GM21447 (cell line): ENCODE measurements at regions not wholly inside any gene's neighbourhood (a gene's known extent, or its start where the extent isn't known, plus 50 kb on each side); places are given as distances from the start of the nearest gene placed in this dataset.

Source experiments
- ATAC-seq: cut with Tn5 transposase; IDR thresholded peaks from one replicate; pipeline ENCODE4 v1.9.1; 2021; ENCODE audit not compliant: unreplicated experiment

DNA sequence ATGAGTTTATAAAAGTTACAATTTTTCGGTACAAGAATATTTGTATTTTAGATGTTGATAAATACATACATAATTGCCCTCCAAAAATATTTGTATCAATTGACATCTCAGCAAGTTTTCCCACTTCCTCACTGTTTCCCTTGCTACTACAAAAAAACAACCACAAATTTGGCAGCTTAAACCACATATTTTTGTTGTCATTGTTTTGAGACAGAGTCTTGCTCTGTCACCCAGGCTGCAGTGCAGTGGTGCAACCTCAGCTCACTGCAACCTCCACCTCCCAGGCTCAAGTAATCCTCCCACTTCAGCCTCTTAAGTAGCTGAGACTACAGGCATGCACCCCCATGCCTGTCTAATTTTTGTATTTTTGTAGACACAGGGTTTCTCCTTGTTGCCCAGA, 162.8 kb upstream of the RARB start:
- no peak for ATAC-seq

DNA sequence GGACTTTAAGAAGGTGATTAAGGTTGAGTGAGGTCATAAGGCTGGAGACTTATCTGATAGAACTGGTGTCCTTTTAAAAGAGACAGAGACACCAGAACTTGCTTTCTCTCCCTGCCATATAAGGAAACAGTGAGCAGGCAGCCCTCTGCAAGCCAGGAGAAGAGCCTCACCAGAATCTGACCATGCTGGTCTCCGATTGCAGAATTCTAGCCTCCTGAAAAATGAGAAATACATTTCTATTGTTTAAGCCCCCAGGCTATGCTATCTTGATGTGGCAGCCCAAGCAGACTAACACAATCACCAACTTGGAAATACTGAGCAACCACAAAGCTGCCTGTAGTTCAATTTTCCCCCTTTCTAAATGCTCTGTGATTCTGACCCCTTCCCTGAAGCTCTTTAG, 161.4 kb upstream of the RARB start:
- ATAC-seq, result no peak

DNA sequence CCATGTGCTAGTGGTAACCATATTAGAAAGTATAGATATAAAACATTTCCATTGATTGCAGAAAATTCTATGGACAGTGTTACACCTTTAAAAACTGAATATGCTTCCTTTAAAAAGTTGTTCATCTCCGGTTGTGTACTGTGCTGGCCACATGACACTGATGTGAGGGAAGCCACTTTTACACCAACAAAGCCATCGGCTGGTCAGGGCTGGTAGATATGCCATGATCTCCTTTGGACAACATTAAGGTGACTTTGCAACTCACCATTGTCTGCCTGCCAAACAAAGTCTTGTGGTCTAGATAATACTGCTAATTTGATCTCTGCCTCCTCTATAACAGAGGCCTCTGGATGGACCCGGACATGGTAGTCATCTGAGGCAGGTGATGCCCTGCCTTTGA, 156.0 kb upstream of the RARB start:
- no peak for ATAC-seq

DNA sequence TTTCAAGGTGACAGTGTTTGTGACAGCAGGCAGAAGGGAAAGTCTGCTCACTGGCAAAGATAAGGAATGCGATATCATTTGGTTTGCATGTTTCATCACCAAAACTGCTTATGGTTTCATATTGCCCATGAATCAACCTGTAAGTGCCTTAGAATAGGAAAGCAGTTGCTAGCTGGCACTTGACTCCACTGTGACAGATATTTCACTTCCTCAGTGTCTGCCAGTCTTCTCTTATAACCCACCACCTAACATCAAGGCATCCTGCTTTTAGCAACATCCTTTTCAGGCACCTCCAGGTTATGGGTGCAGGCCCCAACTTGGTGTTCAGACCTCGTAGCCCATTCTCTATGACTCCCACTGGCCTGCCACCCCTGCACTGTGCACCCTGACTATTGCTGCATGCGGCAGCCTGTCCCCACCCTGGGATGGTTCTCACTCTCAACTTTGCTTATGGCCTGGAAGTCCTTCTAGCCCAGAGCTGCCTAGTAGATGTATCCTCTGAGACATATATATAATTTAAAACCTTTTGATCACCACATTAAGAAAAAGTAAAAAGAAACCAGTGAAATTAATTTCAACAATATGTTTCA, 154.4 kb upstream of the RARB start:
- no peak for ATAC-seq

DNA sequence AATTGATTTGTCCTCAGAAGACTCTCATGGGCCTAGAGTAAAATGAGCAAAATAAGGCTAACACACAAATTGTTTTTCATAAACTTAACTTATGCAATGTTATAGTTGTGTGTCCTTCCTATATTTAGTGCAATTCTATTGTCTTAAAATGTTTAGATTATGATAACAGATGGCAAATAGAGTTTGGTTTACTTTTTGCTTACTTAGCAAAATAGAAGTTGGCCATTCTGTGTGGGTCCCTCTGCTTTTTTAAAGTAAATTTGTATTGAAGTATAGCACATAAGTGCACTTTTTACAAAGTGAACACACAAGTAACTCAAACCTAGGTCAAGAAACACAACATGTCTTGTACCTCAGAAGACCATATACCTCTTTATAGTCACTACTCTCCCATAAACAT, 150.6 kb upstream of the RARB start:
- no peak for ATAC-seq

DNA sequence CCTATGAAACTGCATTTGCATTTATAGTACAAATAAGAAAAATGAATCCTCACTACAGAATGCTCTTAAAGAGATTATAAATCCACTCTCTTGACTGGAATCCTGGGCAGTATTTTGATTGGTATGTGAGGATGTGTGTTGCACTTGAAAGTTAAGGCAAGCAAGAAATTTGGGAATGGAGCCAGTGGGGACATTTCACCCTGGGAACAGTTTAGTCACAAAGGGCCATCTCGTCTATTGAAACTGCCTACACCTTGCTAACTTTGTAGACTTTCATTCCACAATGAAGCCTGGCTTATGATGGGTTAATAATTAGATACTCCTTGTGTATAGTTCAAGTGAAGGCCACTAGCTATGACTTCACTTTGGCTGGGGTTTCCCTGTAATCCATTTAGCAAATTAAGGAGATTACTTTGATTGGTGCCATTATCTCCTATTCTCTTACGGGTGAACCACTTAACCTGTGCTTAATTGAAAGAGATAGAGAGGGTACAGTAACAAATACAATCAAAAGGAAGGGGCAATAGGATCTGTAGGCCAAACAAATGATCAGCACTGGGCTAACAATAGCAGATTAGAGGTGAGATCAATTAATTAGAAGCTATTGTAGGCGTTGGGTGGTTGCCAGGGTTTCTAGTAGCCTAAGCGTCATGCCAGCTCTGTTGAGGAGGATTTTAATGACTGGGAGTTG, 146.9 kb upstream of the RARB start:
- ATAC-seq, result no peak

DNA sequence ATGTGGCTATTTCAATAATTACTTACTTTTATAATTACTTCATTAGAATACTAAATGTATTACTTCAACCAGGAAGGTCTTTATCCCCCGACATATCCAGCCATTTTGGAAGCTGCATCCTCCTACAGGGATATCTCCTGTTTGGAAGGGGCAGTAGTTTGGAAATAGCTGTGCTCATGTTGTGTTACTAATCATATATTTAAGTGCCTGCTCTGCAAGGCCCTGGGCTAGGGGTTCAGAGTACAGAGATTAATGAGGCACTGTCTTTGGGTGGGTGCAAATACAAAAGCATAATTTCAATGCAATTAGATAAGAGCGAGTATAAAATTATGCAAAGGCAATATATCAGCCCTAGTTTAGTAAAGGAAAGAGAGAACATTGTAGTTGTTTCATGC, 146.3 kb upstream of the RARB start:
- ATAC-seq, result no peak

DNA sequence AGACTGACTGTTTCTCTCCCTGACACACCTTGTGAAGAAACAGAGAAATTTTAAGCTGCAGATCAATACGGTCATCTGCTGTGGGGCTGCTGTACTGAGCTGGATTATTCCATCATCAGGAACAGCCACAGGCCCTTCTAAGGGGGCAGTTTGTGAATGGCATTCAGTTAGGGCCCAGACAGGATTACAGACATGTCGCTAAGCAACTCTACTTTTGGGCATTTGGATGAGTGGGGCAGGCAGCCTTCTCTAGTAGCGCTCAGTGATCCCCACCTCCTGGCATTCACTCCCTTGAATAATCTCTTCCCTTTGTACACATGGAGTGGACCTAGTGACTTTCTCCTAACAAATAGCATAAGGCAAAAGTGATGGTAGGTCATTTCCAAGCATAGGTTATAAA, 144.4 kb upstream of the RARB start:
- no peak for ATAC-seq

DNA sequence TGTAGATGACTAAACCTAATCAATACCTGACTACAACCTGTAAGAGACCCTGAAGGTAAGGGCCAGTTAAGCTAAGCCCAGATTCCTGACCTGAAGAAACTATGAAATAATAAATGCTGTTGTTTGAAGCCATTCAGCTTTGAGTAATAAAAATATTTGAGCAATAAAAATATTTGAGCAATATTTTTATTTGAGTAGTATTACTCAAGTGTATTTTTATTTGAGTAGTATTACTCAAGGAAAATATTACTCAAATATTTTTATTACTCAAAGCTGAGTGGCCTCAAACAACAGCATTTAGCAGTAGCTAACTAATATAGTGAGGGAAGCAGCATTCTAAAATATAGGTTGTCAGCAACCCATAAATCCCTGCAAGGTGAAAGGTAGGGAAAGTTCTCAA, 143.8 kb upstream of the RARB start:
- ATAC-seq, result no peak

DNA sequence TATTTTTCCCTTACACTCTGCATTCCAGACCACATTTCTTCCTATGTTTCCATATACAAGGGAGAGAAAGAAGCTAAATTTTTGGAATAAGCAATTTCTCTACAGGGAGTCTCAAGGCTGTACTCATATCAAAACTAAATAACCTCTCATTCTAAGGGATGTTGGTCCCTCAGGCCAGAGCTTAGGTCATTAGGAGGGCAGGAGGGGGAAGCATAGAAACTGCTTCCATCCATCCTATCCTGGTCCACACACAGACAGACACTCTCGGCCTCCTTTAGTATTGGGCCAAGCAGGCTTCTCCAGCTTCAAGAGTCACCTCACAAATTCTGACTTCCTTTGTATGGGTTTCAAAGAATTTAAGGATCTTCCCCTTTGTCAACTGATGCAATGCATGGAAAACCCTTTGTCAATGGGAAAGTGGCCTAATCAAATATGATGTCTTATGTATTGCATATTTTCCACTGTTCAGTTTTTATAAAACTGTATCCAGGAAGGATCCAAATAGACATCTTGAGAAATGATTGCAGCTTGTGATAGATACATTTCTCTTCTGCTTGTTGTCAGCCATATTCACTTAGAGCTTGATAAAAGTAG, 140.7 kb upstream of the RARB start:
- ATAC-seq, result no peak

DNA sequence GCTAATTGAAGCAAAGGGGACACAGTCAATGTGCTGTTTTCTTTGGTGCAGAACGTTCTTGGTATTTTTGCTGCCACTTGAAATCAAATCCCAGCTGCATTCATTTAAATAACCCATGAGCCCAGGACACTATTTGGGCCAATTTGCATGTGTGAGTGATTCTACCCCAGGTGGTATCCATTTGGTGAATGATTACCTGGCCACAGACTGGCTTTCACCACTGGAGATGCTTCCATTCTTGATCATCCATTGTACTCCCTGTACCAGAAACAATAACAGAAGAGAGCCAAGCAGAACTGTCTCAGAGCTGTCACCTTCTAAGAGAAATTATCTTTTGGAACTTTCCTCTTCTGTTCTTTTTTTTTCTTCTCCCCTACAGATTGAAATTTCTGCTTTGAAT, 139.7 kb upstream of the RARB start:
- no peak for ATAC-seq

DNA sequence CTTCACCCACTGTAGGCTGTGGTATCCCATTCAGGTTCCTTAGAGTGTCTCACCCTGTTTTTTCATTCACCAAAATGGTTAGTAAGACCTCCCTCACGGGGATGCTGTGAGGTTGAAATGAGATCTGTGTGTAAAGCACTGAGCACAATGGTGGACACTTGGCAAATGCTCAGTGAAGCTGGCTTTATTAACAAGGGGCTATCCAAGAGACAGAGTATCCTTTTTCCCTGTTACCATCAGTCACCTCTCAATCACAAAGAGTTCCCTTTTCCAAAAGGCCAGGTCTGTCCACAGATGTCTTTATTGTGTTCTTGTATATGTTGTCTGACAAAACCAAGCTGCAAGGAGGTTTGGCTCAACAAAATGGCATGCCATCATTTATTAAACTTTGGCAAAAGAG, 138.9 kb upstream of the RARB start:
- no peak for ATAC-seq

DNA sequence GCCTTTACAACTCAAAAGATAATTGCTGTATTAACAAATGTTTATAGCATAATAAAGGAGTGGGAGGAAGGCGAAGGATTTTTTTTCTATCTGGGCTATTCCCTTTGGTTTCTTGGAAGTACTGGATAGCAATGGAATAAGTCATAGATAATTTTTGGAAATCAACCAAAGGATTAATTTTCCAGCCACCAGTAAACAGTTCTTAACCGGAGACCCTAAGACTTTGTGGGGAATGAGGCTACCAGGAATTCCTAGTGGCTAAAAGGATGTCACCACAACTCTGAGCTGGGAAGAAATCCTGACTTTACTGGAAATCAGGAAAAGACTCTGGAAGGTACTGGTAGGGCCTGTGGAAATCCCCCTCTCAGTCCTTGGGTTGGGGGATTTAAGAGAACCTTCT, 138.4 kb upstream of the RARB start:
- no peak for ATAC-seq

DNA sequence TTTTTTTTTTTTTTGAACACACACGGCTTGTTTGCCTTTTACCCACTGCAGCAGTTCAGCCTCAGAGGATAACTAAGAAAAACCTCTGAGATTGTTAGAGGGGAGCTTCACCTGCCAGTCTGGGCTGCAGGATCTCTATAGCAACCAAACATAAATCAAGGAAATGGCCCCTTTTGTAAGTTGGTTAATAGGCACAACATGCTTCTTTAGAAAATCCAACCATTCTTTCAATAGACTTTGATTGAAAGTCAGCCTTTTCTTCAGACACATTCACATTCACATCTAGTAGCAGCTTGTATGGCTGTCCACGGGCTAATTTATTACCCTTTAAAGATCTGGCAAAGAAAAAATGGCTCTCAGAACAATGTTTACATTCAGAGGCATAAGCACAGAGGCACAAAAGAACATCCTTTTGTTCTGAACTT, 136.6 kb upstream of the RARB start:
- ATAC-seq, result no peak

DNA sequence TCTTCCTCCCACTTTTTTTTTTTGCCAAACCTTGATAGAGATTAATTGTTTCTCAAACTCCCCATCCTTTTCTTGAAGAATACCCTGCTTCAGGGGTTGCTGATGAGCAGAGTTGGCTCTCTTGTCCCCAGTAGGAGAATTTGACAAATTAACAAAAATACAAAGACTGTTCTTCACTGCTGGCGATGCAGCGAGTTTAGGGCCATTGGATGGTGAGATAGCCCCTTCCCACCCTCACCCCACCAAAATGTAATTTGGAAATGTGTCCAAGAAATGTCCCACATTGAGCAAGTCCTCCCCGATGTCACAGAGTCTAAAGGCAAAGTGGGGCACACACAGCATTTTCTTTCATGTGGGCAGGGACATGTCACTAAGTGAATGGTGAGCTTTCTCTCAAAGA, 136.0 kb upstream of the RARB start:
- ATAC-seq, result no peak

DNA sequence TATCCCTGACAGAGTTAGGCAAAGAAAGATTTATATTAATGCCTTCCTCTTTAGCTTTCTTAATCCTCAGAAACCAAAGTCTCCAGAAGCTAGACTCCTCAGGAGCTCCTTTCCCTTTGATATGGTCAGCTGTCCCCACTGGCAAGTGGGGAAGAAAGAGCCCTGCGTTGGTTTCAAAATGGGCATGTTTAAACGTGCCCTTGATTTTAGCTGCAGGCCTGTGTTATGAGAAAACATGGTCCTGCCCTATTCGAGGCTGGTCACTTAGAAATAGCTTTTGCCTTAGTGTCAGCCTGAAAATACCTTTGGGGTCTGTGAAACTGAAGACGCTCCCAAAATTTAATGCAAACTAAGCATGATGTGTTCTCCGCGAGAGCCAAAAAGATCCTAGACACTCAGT, 135.5 kb upstream of the RARB start:
- no peak for ATAC-seq

DNA sequence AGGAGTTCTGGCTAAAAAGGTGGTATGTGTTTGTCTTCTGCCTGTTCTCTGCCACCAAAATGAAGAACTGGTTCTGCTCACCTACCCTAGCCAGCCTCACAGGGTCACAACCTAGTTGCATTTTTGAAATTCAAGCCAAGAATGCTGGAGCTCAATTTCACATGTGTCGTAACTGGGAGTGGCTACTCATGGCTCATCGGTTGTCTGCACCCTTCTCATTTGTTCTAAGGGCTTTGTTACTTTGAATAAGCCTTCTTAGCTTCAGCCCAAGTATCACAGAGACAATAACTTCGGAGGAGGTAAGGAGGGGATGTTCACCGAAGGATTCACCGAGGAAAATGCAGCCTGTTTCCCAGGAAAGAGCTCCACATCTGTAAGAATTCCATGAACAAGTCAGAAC, 134.3 kb upstream of the RARB start:
- no peak for ATAC-seq

DNA sequence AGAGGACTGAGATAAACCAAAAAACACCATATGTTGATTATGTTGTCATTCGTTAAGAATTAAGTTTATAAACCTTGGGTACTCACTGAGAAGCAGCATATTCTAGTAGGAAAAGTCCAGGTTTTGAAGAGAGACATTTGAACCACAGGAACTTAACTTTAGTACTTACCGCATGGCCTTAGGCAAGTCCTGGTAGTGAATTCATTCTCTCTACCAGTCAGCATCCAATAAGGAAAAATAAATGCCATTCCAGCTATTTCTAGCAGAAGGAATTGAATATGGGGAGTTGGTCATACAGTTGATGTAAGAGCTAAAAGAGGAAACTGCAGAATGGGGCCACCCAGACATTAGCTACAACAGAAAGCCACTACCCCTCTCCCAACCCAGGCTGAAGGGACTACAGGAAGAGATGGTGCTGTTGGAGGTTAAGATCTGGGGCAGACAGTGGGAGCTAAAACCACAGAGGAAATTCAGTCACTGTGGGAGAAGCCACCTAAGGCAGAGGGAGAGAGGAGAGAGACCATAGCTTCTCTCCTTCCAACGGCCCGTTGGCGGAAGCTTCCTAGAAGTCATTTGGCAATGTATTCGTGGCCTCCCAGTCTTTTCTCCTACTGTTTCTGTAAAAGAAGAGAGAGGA, 133.8 kb upstream of the RARB start:
- no peak for ATAC-seq

DNA sequence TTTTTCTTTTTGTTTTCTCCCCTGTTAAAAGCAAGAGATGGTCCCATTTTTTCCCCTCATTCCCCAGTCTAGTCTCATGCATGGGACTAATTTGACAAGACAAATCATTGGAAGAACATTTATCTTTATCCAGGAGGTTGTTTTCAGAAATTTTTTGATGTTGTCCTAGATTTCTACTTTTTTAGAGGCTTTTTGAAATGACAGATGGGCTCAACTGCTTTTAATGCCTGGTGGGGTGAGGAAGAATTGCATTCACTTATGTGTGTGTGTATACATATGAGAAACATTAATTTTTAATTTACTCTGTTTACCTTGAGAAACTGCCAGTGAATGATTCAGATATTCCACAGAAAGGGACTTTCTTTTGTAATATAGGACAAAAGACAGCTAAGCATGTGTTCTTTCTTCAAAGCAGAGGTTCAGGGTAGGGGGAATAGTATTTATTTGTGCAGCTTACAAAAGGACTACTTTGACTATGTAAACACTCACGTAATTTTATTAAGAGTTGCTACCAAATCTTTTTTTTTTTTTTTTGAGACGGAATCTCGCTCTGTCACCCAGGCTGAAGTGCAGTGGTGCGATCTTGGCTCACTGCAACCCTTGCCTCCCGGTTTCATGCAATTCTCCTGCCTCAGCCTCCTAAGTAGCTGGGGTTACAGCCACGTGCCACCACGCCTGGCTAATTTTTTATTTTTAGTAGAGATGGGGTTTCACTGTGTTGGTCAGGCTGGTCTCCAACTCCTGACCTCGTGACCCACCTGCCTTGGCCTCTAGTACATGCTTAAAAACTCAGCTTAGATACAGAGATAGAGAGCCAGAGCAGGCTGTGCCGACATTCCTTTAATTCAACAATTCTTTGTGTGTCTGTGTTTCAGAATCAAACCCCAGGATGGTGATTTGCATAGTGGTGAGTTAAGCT, 130.1 kb upstream of the RARB start:
- ATAC-seq, result no peak

DNA sequence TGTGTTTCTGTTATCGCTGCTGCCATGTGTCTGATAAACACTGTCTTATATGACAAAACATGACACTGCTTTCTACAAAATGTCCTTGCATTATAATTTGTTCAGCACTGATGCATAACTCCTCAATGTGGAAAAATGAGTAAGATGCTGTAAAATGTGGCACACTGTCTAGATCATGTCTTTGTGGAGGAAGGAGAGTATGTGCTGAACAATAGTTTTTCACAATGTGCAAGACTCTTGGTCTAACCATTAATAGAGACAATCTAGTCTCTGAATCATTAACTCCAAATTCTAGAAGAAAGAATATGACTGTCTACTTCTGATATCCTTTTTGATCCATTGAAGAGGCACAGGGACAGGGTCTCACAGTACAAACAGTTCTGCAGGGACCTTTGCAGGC, 127.9 kb upstream of the RARB start:
- ATAC-seq, result no peak

DNA sequence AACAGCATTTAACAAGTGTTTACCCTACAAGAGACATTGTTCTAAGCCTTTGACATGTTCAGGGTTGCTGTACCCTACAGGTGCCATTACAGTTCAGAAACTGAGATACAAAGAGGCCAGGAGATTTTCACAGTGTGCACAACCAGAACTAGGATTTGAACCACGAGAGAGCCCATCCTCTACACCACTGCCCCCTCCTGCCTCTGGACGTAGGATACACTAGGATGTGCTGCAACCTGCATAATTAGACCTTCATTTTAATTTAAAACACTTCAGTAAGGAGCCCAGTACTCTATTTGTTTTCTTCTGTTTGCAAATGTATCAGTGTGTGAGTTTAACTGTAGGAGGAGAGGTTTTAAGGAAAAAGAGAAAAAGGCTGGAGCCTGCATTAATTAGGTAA, 123.1 kb upstream of the RARB start:
- ATAC-seq, result no peak
